H9 (cell line): ENCODE measurements at regions not wholly inside any gene's neighbourhood (a gene's known extent, or its start where the extent isn't known, plus 50 kb on each side); places are given as distances from the start of the nearest gene placed in this dataset.

Experiments used
- DNase-seq: peaks from one replicate; pipeline ENCODE4 v3.0.0-alpha.2; 2017
- H2AFZ ChIP-seq: one replicate; pipeline ENCODE4 v1.6.1; 2013; ENCODE audit warnings: mild to moderate bottlenecking, low read length, control low read depth, moderate library complexity
- H2AK5ac ChIP-seq: 2 replicates; pipeline ENCODE4 v1.6.1; 2013; ENCODE audit warnings: low read length, control low read depth, mixed read lengths; ENCODE audit not compliant: insufficient read length
- H2BK120ac ChIP-seq: one replicate; pipeline ENCODE4 v1.6.1; 2013; ENCODE audit warnings: low read depth, mild to moderate bottlenecking, low read length, control low read depth, inconsistent platforms; ENCODE audit not compliant: poor library complexity, severe bottlenecking
- H2BK12ac ChIP-seq: 2 replicates; pipeline ENCODE4 v1.6.1; 2013; ENCODE audit warnings: low read length, control low read depth, mixed read lengths, low read depth; ENCODE audit not compliant: insufficient read length
- H2BK15ac ChIP-seq: 2 replicates; pipeline ENCODE4 v1.6.1; 2013; ENCODE audit warnings: low read depth, low read length, control low read depth
- H2BK20ac ChIP-seq: one replicate; pipeline ENCODE4 v1.6.1; 2013; ENCODE audit warnings: low read depth, mild to moderate bottlenecking, low read length, control low read depth, inconsistent platforms; ENCODE audit not compliant: poor library complexity, severe bottlenecking
- H2BK5ac ChIP-seq: 2 replicates; pipeline ENCODE4 v1.6.1; 2013; ENCODE audit warnings: low read length, control low read depth, mixed read lengths; ENCODE audit not compliant: insufficient read length
- H3K14ac ChIP-seq: 2 replicates; pipeline ENCODE4 v1.6.1; 2013; ENCODE audit warnings: low read length, control low read depth; ENCODE audit not compliant: insufficient read depth
- H3K18ac ChIP-seq: 2 replicates; pipeline ENCODE4 v1.6.1; 2013; ENCODE audit warnings: low read depth, mild to moderate bottlenecking, mixed read lengths, low read length, control low read depth; ENCODE audit not compliant: insufficient read length
- H3K23ac ChIP-seq: 2 replicates; pipeline ENCODE4 v1.6.1; 2013; ENCODE audit warnings: low read length, control low read depth, mixed read lengths, low read depth; ENCODE audit not compliant: insufficient read length
- H3K23me2 ChIP-seq: 2 replicates; pipeline ENCODE4 v1.6.1; 2013; ENCODE audit warnings: low read depth, mild to moderate bottlenecking, mixed read lengths, low read length, control low read depth; ENCODE audit not compliant: insufficient read length, poor library complexity, severe bottlenecking
- H3K27ac ChIP-seq: 2 replicates; pipeline ENCODE4 v1.5.1; 2013; ENCODE audit warnings: low read length, control low read depth, mixed read lengths, low read depth; ENCODE audit not compliant: insufficient read length
- H3K27me3 ChIP-seq: 2 replicates; pipeline ENCODE4 v1.6.1; 2013; ENCODE audit warnings: low read length, control low read depth, inconsistent platforms; ENCODE audit not compliant: insufficient read depth
- H3K4ac ChIP-seq: 2 replicates; pipeline ENCODE4 v1.6.1; 2013; ENCODE audit warnings: low read depth, mild to moderate bottlenecking, control low read depth, inconsistent platforms, low read length, moderate library complexity
- H3K4me1 ChIP-seq: 2 replicates; pipeline ENCODE4 v1.6.1; 2013; ENCODE audit warnings: low read length, control low read depth, inconsistent platforms; ENCODE audit not compliant: insufficient read depth
- H3K4me2 ChIP-seq: 2 replicates; pipeline ENCODE4 v1.6.1; 2013; ENCODE audit warnings: low read length, control low read depth, mixed read lengths; ENCODE audit not compliant: insufficient read length, insufficient read depth
- H3K56ac ChIP-seq: 2 replicates; pipeline ENCODE4 v1.6.1; 2013; ENCODE audit warnings: low read depth, mild to moderate bottlenecking, mixed read lengths, low read length, control low read depth; ENCODE audit not compliant: insufficient read length
- H3K79me1 ChIP-seq: 2 replicates; pipeline ENCODE4 v1.6.1; 2013; ENCODE audit warnings: low read depth, mild to moderate bottlenecking, moderate library complexity, low read length, control low read depth, inconsistent platforms; ENCODE audit not compliant: insufficient read depth, poor library complexity, severe bottlenecking
- H3K79me2 ChIP-seq: 2 replicates; pipeline ENCODE4 v1.6.1; 2013; ENCODE audit warnings: low read length, control low read depth, inconsistent platforms; ENCODE audit not compliant: insufficient read depth
- H3K9ac ChIP-seq: 2 replicates; pipeline ENCODE4 v1.6.1; 2013; ENCODE audit warnings: low read length, control low read depth, mixed read lengths; ENCODE audit not compliant: insufficient read length; ENCODE audit errors: extremely low read depth
- H3K9me3 ChIP-seq: one replicate; pipeline ENCODE4 v1.6.1; 2013; ENCODE audit warnings: low read depth, low read length, inconsistent platforms; ENCODE audit not compliant: control insufficient read depth
- H3T11ph ChIP-seq: one replicate; pipeline ENCODE4 v1.6.1; 2013; ENCODE audit warnings: mild to moderate bottlenecking, low read length, control low read depth, inconsistent platforms
- H4K20me1 ChIP-seq: one replicate; pipeline ENCODE4 v1.6.1; 2013; ENCODE audit not compliant: control insufficient read depth, insufficient read length, insufficient read depth
- H4K5ac ChIP-seq: 2 replicates; pipeline ENCODE4 v1.6.1; 2013; ENCODE audit warnings: low read depth, mild to moderate bottlenecking, mixed read lengths, low read length, control low read depth; ENCODE audit not compliant: insufficient read length
- H4K8ac ChIP-seq: replicated peaks from 2 replicates; pipeline ENCODE4 v1.6.1; 2013; ENCODE audit warnings: low read length, control low read depth, mixed read lengths, low read depth; ENCODE audit not compliant: insufficient read length
- H4K91ac ChIP-seq: 2 replicates; pipeline ENCODE4 v1.6.1; 2013; ENCODE audit warnings: low read depth, mild to moderate bottlenecking, moderate library complexity, mixed read lengths, low read length, control low read depth; ENCODE audit not compliant: insufficient read length
- H3K27ac Mint-ChIP-seq, 3 experiments: 2 replicates in 2 of 3; 3 replicates in 1 of 3; pipeline ENCODE4 v1.8.0; 2020 to 2021; ENCODE audit warnings: mixed read lengths in 3 of 3, mild to moderate bottlenecking in 1 of 3, moderate library complexity in 1 of 3
- H3K27me3 Mint-ChIP-seq: 2 replicates; pipeline ENCODE4 v1.8.0; 2021; ENCODE audit warnings: low read depth, mild to moderate bottlenecking, moderate library complexity, mixed read lengths
- H3K36me3 Mint-ChIP-seq, 3 experiments: 2 replicates in 2 of 3; 3 replicates in 1 of 3; pipeline ENCODE4 v1.8.0; 2020 to 2021; ENCODE audit warnings: low read depth in 3 of 3, mixed read lengths in 3 of 3; ENCODE audit not compliant: insufficient read depth in 1 of 3
- H3K4me1 Mint-ChIP-seq, 2 experiments: 2 replicates each; pipeline ENCODE4 v1.8.0; 2020; ENCODE audit warnings: mixed read lengths in 2 of 2
- H3K4me3 Mint-ChIP-seq, 2 experiments: 2 replicates in 1 of 2; 3 replicates in 1 of 2; pipeline ENCODE4 v1.8.0; 2020 to 2021; ENCODE audit warnings: mild to moderate bottlenecking in 2 of 2, mixed read lengths in 2 of 2, moderate library complexity in 1 of 2
- H3K9me3 Mint-ChIP-seq, 2 experiments: 2 replicates in 1 of 2; 3 replicates in 1 of 2; pipeline ENCODE4 v1.8.0; 2020; ENCODE audit warnings: mild to moderate bottlenecking in 2 of 2, mixed read lengths in 2 of 2, moderate library complexity in 1 of 2
- TF ChIP-seq, protein P1 (sequence below): fragments of 200-600 bp; sonication (generic); conservative IDR thresholded peaks from 3 replicates; pipeline ENCODE4 v1.8.0; 2021; ENCODE audit warnings: antibody characterized with exemption, mild to moderate bottlenecking

DNA sequence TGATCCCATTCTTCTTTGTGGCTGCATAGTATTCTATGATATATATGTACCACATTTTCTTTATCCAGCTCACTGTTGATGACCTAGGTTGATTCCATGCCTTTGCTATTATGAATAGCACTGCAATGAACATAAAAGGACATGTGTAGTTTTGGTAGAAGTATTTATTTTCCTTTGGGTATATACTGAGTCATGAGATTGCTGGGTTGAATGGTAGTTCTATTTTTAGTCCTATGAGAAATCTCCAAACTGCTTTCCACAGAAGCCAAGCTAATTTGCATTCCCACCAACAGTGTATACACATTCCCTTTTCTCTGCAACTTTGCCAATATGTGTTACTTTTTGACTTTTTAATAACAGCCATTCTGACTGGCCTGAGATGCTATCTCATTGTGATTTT lies 278.3 kb downstream of the PCDH18 start:
- Mint-ChIP-seq H3K27ac (no peak overlapping the region), H3K27me3 (no peaks in the 10 kb centered on the region), H3K4me3 (no peak overlapping the region), H3K4me1 (peaks cover 0 to 4% of the 10 kb centered on the region in 2 experiments; a peak in 2 of 4 replicates), H3K36me3 (peaks cover 0 to 8% (median 0%) of the 10 kb centered on the region in 3 experiments; a peak in 3 of 7 replicates), H3K9me3 (peaks cover 3 to 6% of the 10 kb centered on the region in 2 experiments; a peak in 3 of 5 replicates)
- Histone ChIP-seq H2BK120ac (no peak overlapping the region), H3K9me3 (no peaks in the 10 kb centered on the region), H3K14ac (no peak overlapping the region), H3K27me3 (no peaks in the 10 kb centered on the region), H3T11ph (no peak overlapping the region), H2BK15ac (no peak overlapping the region), H3K79me1 (no peaks in the 10 kb centered on the region), H3K79me2 (no peaks in the 10 kb centered on the region), H3K27ac (no peak overlapping the region), H3K9ac (no peak overlapping the region), H3K4me2 (no peak overlapping the region), H3K18ac (no peak overlapping the region), H4K8ac (no peak overlapping the region), H2AK5ac (no peak overlapping the region), H4K5ac (no peak overlapping the region), H3K4me1 (no peaks in the 10 kb centered on the region), H2AFZ (no peak overlapping the region), H2BK12ac (no peak overlapping the region), H2BK5ac (no peak overlapping the region), H2BK20ac (no peak overlapping the region), H3K56ac (no peak overlapping the region), H4K91ac (no peak overlapping the region), H4K20me1 (no peaks in the 10 kb centered on the region), H3K4ac (no peak overlapping the region), H3K23ac (no peak overlapping the region), H3K23me2 (no peaks in the 10 kb centered on the region)
- TF ChIP-seq, protein P1, sequence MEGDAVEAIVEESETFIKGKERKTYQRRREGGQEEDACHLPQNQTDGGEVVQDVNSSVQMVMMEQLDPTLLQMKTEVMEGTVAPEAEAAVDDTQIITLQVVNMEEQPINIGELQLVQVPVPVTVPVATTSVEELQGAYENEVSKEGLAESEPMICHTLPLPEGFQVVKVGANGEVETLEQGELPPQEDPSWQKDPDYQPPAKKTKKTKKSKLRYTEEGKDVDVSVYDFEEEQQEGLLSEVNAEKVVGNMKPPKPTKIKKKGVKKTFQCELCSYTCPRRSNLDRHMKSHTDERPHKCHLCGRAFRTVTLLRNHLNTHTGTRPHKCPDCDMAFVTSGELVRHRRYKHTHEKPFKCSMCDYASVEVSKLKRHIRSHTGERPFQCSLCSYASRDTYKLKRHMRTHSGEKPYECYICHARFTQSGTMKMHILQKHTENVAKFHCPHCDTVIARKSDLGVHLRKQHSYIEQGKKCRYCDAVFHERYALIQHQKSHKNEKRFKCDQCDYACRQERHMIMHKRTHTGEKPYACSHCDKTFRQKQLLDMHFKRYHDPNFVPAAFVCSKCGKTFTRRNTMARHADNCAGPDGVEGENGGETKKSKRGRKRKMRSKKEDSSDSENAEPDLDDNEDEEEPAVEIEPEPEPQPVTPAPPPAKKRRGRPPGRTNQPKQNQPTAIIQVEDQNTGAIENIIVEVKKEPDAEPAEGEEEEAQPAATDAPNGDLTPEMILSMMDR, result no peak
- no peak for DNase-seq
